K562 (cell line): ENCODE measurements at regions not wholly inside any gene's neighbourhood (a gene's known extent, or its start where the extent isn't known, plus 50 kb on each side); places are given as distances from the start of the nearest gene placed in this dataset.

Source experiments
- CCAR2 ChIP-seq: fragments of 200-400 bp; formaldehyde crosslinking; IDR thresholded peaks from 2 replicates; pipeline ENCODE4 v1.6.1; 2017; ENCODE audit warnings: mild to moderate bottlenecking, low read depth, low read length
- ERF ChIP-seq: fragments of 450-650 bp; formaldehyde crosslinking; IDR thresholded peaks from 2 replicates; pipeline ENCODE4 v1.4.0; 2020; ENCODE audit warnings: mild to moderate bottlenecking, mixed read lengths
- FOS ChIP-seq: IDR thresholded peaks from 3 replicates; pipeline ENCODE4 v1.6.1; 2011; ENCODE audit not compliant: insufficient read length; ENCODE audit errors: extremely low read depth
- FOXA3 ChIP-seq, 2 experiments: fragments of 450-650 bp in 1 of 2; sonication (generic) in 1 of 2; formaldehyde crosslinking; IDR thresholded peaks in 1 of 2; conservative IDR thresholded peaks in 1 of 2; 2 replicates each; pipeline versions ENCODE4 v1.4.0 to v1.8.0; 2020 to 2022; ENCODE audit warnings: mild to moderate bottlenecking in 2 of 2, missing genetic modification reagents in 1 of 2
- IFI16 ChIP-seq: fragments of 250-450 bp; sonication (Bioruptor Pico); IDR thresholded peaks from 2 replicates; pipeline ENCODE4 v2.1.2; 2022; ENCODE audit warnings: mild to moderate bottlenecking, inconsistent platforms
- MNT ChIP-seq, 2 experiments: fragments of 450-650 bp; conservative IDR thresholded peaks; 2 replicates each; pipeline ENCODE4 v1.6.1; 2017; ENCODE audit warnings: mild to moderate bottlenecking in 2 of 2, moderate library complexity in 2 of 2
- NELFE ChIP-seq: IDR thresholded peaks from 2 replicates; pipeline ENCODE4 v1.6.1; 2011; ENCODE audit warnings: mild to moderate bottlenecking; ENCODE audit not compliant: insufficient read depth, insufficient read length
- PML ChIP-seq: IDR thresholded peaks from 2 replicates; pipeline ENCODE4 v1.6.1; 2012; ENCODE audit warnings: low read length, inconsistent platforms
- RAD21 ChIP-seq, 2 experiments: fragments of 250-450 bp in 1 of 2; fragments of 450-650 bp in 1 of 2; sonication (Bioruptor Pico) in 1 of 2; formaldehyde crosslinking in 1 of 2; IDR thresholded peaks in 1 of 2; conservative IDR thresholded peaks in 1 of 2; 2 replicates each; pipeline versions ENCODE4 v1.4.0 to v1.8.0; 2020 to 2022; ENCODE audit warnings: mild to moderate bottlenecking in 2 of 2, moderate library complexity in 1 of 2
- REST ChIP-seq, 2 experiments: fragments of 450-650 bp; formaldehyde crosslinking in 1 of 2; IDR thresholded peaks; 2 replicates each; pipeline versions ENCODE4 v1.4.0 to v1.6.1; 2014 to 2020; ENCODE audit warnings: mild to moderate bottlenecking in 2 of 2, borderline replicate concordance in 1 of 2, low read depth in 1 of 2
- SREBF1 ChIP-seq: fragments of 150-350 bp; IDR thresholded peaks from 2 replicates; pipeline ENCODE4 v1.6.1; 2014; ENCODE audit warnings: antibody characterized with exemption, low read depth, low read length, borderline replicate concordance
- USF1 ChIP-seq: sonication (generic); formaldehyde crosslinking; IDR thresholded peaks from 2 replicates; pipeline ENCODE4 v1.9.0; 2022; ENCODE audit warnings: mild to moderate bottlenecking, missing genetic modification reagents
- WHSC1 ChIP-seq: IDR thresholded peaks from one replicate; pipeline ENCODE4 v1.6.1; 2012; ENCODE audit warnings: low read length, control low read depth, inconsistent platforms
- ZBTB8A ChIP-seq: fragments of 450-650 bp; IDR thresholded peaks from 2 replicates; pipeline ENCODE4 v1.6.1; 2018; ENCODE audit warnings: mild to moderate bottlenecking, moderate library complexity; ENCODE audit not compliant: partially characterized antibody
- ZNF639 ChIP-seq, 2 experiments: fragments of 200-800 bp in 1 of 2; sonication (Bioruptor generic) in 1 of 2; sonication (generic) in 1 of 2; formaldehyde crosslinking in 1 of 2; IDR thresholded peaks in 1 of 2; conservative IDR thresholded peaks in 1 of 2; 2 replicates each; pipeline versions ENCODE4 v1.5.0 to v1.6.1; 2016 to 2020; ENCODE audit warnings: missing compliant biosample characterization in 1 of 2, missing genetic modification characterization in 1 of 2, missing genetic modification reagents in 1 of 2

- peak; percentile 84 for TF ChIP-seq REST (IDR thresholded peaks at IDR 0.05; ENCODE audit: borderline replicate concordance)
- no peak for TF ChIP-seq REST (CRISPR knock-in tag; IDR thresholded peaks at IDR 0.05; ENCODE audit: low read depth)
- TF ChIP-seq USF1 (CRISPR knock-in tag) = peak; percentile 92
- no peak for TF ChIP-seq NELFE
- TF ChIP-seq RAD21 (CRISPR knock-in tag; conservative IDR thresholded peaks at IDR 0.05 in 1 of 2, IDR thresholded peaks at IDR 0.05 in 1 of 2) = peak; percentile 81 to 84
- no peak for TF ChIP-seq SREBF1
- TF ChIP-seq CCAR2 = no peak
- no peak for TF ChIP-seq MNT (conservative IDR thresholded peaks at IDR 0.05)
- no peak for TF ChIP-seq PML
- TF ChIP-seq ZBTB8A = no peak
- no peak for TF ChIP-seq ZNF639 (CRISPR knock-in tag; conservative IDR thresholded peaks at IDR 0.05 in 1 of 2, IDR thresholded peaks at IDR 0.05 in 1 of 2)
- no peak for TF ChIP-seq WHSC1
- no peak for TF ChIP-seq ERF (CRISPR knock-in tag)
- no peak for TF ChIP-seq IFI16 (CRISPR knock-in tag)
- TF ChIP-seq FOXA3 (CRISPR knock-in tag; conservative IDR thresholded peaks at IDR 0.05 in 1 of 2, IDR thresholded peaks at IDR 0.05 in 1 of 2) = no peak
- peak; percentile 75 for TF ChIP-seq FOS
Measured at GRCh38 chr1:29513357-29513756, 277.0 kb downstream of the PTPRU start (continued).
